Adrenal gland (tissue), 9 donors: ENCODE measurements at regions not wholly inside any gene's neighbourhood (a gene's known extent, or its start where the extent isn't known, plus 50 kb on each side); places are given as distances from the start of the nearest gene placed in this dataset.

ENCODE experiments used
- DNase-seq, 7 donors: peaks; one replicate each; pipeline ENCODE4 v3.0.0-alpha.2; 2019 to 2020
- H3K27ac ChIP-seq, 5 donors: fragments of 200-600 bp; sonication (generic) in 4 of 5; 1 replicate in 3 of 5; 2 replicates in 2 of 5; pipeline versions ENCODE4 v1.5.1 to v1.8.0; 2016 to 2020; ENCODE audit warnings: mild to moderate bottlenecking in 1 of 5
- H3K27me3 ChIP-seq: fragments of 200-600 bp; 2 replicates; pipeline ENCODE4 v1.8.0; 2021
- H3K36me3 ChIP-seq, 2 donors: fragments of 200-600 bp; replicated peaks in 1 of 2; 1 replicate in 1 of 2; 2 replicates in 1 of 2; pipeline versions ENCODE4 v1.5.1 to v1.8.0; 2018 to 2022
- H3K4me1 ChIP-seq, 2 donors: fragments of 200-600 bp; replicated peaks in 1 of 2; 1 replicate in 1 of 2; 2 replicates in 1 of 2; pipeline versions ENCODE4 v1.5.1 to v1.8.0; 2018 to 2021
- H3K4me3 ChIP-seq, 4 donors: fragments of 200-600 bp; sonication (generic) in 3 of 4; one replicate each; pipeline ENCODE4 v1.5.1; 2016 to 2018
- H3K9me3 ChIP-seq, 3 donors: fragments of 200-600 bp; sonication (generic) in 1 of 3; replicated peaks in 1 of 3; 1 replicate in 2 of 3; 2 replicates in 1 of 3; pipeline versions ENCODE4 v1.5.1 to v1.8.0; 2016 to 2021
- POLR2A ChIP-seq, 2 donors: fragments of 450-650 bp; IDR thresholded peaks; one replicate each; pipeline ENCODE4 v1.6.1; 2017; ENCODE audit warnings: antibody characterized with exemption in 2 of 2, mild to moderate bottlenecking in 2 of 2, moderate library complexity in 1 of 2
- WGBS, 4 donors: extraction: QIAGEN DNeasy Blood & Tissue Kit in 2 of 4; methylation state at CpG; one replicate each; pipeline versions ENCODE4 v1.1.5 to v1.1.7; 2013 to 2017; 5-methylcytosine and 5-hydroxymethylcytosine counted together
- intact Hi-C, 2 donors: fragments of 100-400 bp; cut with DNase I; formaldehyde crosslinking; loops; one replicate each; pipeline versions ENCODE4 v1.14.1 to v1.15.0; 2022 to 2023
- TF ChIP-seq, protein P1 (sequence below), 6 experiments: fragments of 450-650 bp in 4 of 6; fragments of 200-600 bp in 2 of 6; sonication (generic) in 1 of 6; IDR thresholded peaks; 1 replicate in 5 of 6; 2 replicates in 1 of 6; pipeline versions ENCODE4 v1.5.1 to v1.8.0; 2016 to 2021; ENCODE audit warnings: antibody characterized with exemption in 6 of 6, mild to moderate bottlenecking in 2 of 6, moderate library complexity in 1 of 6
- donor health status: healthy with polysubstance abuse.
- donor health status: Bipolar disorder and iron deficiency.
- donor health status: DM: yes; HTN: yes; CAD: no.
- donor health status: DM: no; HTN: no; CAD: no.
- donor health status: DM: no; HTN: no; CAD: no.

DNA sequence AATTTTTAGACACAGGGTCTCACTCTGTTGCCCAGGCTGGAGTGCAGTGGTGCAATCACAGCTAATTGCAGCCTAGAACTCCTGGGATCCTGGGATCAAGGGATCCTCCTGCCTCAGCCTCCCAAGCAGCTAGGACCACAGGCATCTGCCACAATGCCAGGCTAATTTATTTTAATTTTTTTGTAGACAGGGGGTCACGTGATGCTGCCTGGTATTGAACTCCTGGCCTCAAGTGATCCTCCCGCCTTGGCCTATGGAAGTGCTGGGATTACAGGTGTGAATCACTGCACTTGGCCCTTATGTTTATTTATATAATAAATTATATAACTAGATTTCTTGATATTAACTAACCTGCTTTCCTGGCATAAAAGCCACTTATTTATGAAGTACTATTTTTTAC is 1081.7 kb upstream of the FANCL start:
- H3K27ac ChIP-seq: no peak overlapping the region
- 82 to 90% (median 87%) methylated on average over 2 of the region's 2 CpGs for WGBS, 4 donors
- no peak for DNase-seq
- TF ChIP-seq, protein P1, sequence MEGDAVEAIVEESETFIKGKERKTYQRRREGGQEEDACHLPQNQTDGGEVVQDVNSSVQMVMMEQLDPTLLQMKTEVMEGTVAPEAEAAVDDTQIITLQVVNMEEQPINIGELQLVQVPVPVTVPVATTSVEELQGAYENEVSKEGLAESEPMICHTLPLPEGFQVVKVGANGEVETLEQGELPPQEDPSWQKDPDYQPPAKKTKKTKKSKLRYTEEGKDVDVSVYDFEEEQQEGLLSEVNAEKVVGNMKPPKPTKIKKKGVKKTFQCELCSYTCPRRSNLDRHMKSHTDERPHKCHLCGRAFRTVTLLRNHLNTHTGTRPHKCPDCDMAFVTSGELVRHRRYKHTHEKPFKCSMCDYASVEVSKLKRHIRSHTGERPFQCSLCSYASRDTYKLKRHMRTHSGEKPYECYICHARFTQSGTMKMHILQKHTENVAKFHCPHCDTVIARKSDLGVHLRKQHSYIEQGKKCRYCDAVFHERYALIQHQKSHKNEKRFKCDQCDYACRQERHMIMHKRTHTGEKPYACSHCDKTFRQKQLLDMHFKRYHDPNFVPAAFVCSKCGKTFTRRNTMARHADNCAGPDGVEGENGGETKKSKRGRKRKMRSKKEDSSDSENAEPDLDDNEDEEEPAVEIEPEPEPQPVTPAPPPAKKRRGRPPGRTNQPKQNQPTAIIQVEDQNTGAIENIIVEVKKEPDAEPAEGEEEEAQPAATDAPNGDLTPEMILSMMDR (IDR thresholded peaks at IDR 0.05): no peak
- no peak for TF ChIP-seq POLR2A (IDR thresholded peaks at IDR 0.05)
- H3K4me1 ChIP-seq: no peaks in the 10 kb centered on the region
- no peak overlapping the region for H3K4me3 ChIP-seq
- no peaks in the 10 kb centered on the region for H3K9me3 ChIP-seq
- H3K36me3 ChIP-seq: no peaks in the 10 kb centered on the region
- intact Hi-C loops: no loop called here
- H3K27me3 ChIP-seq: no peaks in the 10 kb centered on the region

DNA sequence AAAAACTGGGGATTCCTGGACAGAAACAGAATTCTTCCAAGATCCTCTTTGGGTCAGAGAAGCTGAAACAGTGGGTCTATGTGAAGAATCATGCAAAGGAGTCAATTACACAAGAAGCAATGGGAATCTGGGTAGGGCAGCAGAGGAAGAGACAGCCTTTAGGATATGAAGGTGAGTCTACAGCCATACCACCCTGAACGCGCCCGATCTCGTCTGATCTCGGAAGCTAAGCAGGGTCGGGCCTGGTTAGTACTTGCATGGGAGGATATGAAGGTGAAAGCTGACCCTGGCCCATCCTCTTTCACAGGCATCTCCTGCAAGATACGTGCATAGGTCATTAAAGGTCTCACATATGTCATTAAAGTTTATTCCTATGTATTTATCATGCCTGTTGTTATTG is 1080.9 kb upstream of the FANCL start:
- 91 to 96% (median 92%) methylated on average over 7 of the region's 7 CpGs for WGBS, 4 donors
- Histone ChIP-seq H3K27me3 (no peaks in the 10 kb centered on the region), H3K27ac (no peak overlapping the region), H3K4me3 (no peak overlapping the region), H3K9me3 (no peaks in the 10 kb centered on the region), H3K36me3 (no peaks in the 10 kb centered on the region), H3K4me1 (no peaks in the 10 kb centered on the region)
- no peak for TF ChIP-seq POLR2A (IDR thresholded peaks at IDR 0.05)
- TF ChIP-seq, protein P1 (IDR thresholded peaks at IDR 0.05): no peak
- DNase-seq: no peak
- intact Hi-C loops: no loop called here

DNA sequence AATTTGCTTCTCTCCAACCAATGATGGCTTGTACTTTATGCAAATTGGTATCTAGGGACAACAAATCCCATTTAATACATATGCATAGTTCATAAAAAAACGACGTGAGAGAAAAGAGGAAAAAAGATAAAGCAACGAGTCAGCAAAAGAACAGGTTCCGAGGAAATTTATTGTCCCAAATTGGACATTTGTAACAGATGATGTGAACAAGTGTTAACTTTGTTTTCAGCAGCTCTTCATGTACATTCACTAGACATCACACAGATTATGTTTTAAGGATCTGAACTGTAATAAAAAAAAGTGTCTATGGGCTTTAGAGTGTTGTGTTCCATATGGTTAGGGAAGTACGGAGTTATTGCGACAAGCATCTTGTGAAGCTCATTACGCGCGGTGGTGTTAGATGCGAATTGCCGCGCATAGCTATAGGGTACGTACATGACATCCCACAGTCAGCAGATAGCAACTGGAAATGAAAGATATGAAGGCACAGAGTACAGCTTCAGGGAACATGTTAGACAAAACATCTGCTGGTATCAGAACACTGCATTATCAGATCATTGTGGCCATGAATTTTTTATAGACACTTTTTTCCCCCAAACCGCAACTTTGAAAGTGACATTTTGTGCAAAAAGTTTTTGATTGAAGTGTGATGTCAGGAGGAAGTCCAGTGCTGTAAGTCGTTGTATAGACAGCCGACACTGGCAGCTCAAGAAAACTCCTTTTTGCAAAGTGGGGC is 1073.1 kb upstream of the FANCL start:
- Histone ChIP-seq H3K4me1 (no peaks in the 10 kb centered on the region), H3K4me3 (no peak overlapping the region), H3K9me3 (no peaks in the 10 kb centered on the region), H3K27me3 (no peaks in the 10 kb centered on the region), H3K36me3 (no peaks in the 10 kb centered on the region), H3K27ac (no peak overlapping the region)
- no peak for TF ChIP-seq POLR2A (IDR thresholded peaks at IDR 0.05)
- TF ChIP-seq, protein P1 (IDR thresholded peaks at IDR 0.05): no peak
- WGBS, 4 donors: 81 to 87% (median 86%) methylated on average over 16 of the region's 16 CpGs
- no peak for DNase-seq
- intact Hi-C loops: no loop called here

DNA sequence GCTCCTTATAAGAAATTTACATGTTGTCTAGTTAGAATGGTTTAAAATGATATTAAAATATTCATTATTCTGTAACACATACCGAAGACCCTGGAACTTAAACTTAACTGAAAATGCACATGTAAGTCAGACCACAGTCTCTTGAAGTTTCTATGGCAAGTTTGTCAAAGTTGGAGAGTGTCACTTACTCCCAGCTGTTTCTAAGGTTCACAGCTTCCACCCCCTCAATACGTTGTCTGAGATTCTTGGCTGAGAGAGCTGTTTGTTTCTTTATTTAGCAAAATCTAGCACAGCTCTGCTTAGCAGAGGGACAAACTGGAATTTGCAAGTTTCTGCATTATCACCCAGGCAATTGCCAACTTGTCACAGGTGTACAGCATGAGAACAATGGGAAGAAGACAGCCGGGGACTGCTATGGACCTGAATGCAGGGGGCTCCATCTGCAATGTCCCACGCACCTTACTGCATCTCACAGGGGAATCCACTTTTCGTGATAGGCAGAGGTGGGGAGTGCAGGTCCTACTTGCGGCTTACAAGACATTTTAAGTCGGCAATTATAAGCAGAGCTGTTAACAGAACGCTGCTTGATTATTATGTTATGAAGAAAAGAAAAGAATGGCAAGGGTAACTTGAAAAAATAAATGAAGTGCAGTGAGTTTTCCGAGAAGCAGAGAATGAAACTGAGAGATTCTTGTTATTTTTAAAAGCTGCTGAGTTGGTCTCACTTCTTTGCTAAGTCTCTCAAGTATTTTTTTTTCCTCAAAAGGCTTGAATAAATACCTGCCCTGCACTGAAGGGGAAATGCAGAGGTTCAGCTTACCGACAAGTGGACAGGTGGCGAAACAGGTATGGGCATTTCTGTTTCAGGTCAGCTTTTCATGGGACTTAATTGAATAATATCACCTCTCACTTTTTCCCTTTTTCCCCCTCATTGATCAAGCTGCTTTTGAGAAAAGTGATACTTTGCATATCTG is 1072.1 kb upstream of the FANCL start:
- H3K27ac ChIP-seq: no peak overlapping the region
- H3K4me3 ChIP-seq: no peak overlapping the region
- intact Hi-C loops: no loop called here
- no peaks in the 10 kb centered on the region for H3K4me1 ChIP-seq
- TF ChIP-seq POLR2A (IDR thresholded peaks at IDR 0.05): no peak
- TF ChIP-seq, protein P1 (IDR thresholded peaks at IDR 0.05): no peak
- DNase-seq: no peak
- WGBS, 4 donors: 80 to 86% (median 81%) methylated on average over 11 of the region's 11 CpGs
- H3K36me3 ChIP-seq: no peaks in the 10 kb centered on the region
- no peaks in the 10 kb centered on the region for H3K9me3 ChIP-seq
- H3K27me3 ChIP-seq: peaks cover 6% of the 10 kb centered on the region
